ENCODE measurements at regions not wholly inside any gene's neighbourhood (a gene's known extent, or its start where the extent isn't known, plus 50 kb on each side); places are given as distances from the start of the nearest gene placed in this dataset.

DNA sequence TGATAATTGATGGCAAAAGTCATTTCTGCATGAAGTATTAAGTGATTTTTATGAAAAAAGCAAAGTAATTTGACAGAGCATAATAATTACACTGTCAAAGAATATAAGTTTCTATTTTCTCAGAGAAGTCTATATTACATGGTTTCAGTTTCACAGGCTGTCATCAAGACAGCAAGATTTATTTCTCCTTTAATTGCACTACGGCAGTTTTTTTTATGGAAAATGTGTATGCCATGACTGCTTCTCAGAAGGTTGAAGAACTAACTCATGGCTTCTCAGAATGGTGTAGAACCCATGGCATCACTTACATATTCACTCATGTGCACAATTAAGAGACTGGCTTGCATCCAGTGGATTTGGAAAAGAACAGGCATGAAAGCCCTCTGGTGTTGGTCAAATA is 870.3 kb upstream of the SORCS1 start:
- TF ChIP-seq BHLHE40 (IDR thresholded peaks at IDR 0.05; ENCODE audit: borderline replicate concordance): no peak
- no peak for TF ChIP-seq FOXA1 (IDR thresholded peaks at IDR 0.05)
- TF ChIP-seq ZNF384 (IDR thresholded peaks at IDR 0.05): no peak
- no peak for TF ChIP-seq NFRKB (IDR thresholded peaks at IDR 0.05)
- TF ChIP-seq ARNT (IDR thresholded peaks at IDR 0.05): no peak
- no peak for TF ChIP-seq SUZ12 (IDR thresholded peaks at IDR 0.05)

All from HEK293T (cell line).